Neural crest cell (in vitro differentiated cells): ENCODE measurements at regions not wholly inside any gene's neighbourhood (a gene's known extent, or its start where the extent isn't known, plus 50 kb on each side); places are given as distances from the start of the nearest gene placed in this dataset.

Experiments
- DNase-seq: peaks from one replicate; pipeline ENCODE4 v3.0.0; 2021; ENCODE audit warnings: low read depth, mixed read lengths, low spot score
- H3K27ac Mint-ChIP-seq: one replicate; pipeline ENCODE4 v1.8.0; 2021; ENCODE audit warnings: mild to moderate bottlenecking, mixed read lengths; ENCODE audit not compliant: unreplicated experiment
- H3K27me3 Mint-ChIP-seq: 2 replicates; pipeline ENCODE4 v1.8.0; 2021; ENCODE audit warnings: low read depth, mild to moderate bottlenecking, mixed read lengths
- H3K36me3 Mint-ChIP-seq: 2 replicates; pipeline ENCODE4 v1.8.0; 2021; ENCODE audit warnings: low read depth, mild to moderate bottlenecking, mixed read lengths
- H3K4me1 Mint-ChIP-seq: 2 replicates; pipeline ENCODE4 v1.8.0; 2021; ENCODE audit warnings: mixed read lengths
- H3K4me3 Mint-ChIP-seq: one replicate; pipeline ENCODE4 v1.8.0; 2021; ENCODE audit warnings: mild to moderate bottlenecking, mixed read lengths
- H3K9me3 Mint-ChIP-seq: 2 replicates; pipeline ENCODE4 v1.8.0; 2021; ENCODE audit warnings: mixed read lengths
- CTCF ChIP-seq: fragments of 200-600 bp; sonication (generic); conservative IDR thresholded peaks from 2 replicates; pipeline ENCODE4 v1.5.0; 2021; ENCODE audit warnings: antibody characterized with exemption, mild to moderate bottlenecking

- Mint-ChIP-seq H3K4me3 (no peak overlapping the region), H3K9me3 (peaks cover 5% of the 10 kb centered on the region), H3K4me1 (peaks cover 7% of the 10 kb centered on the region), H3K36me3 (no peaks in the 10 kb centered on the region), H3K27ac (no peak overlapping the region), H3K27me3 (peaks cover 11% of the 10 kb centered on the region)
- DNase-seq = no peak
- TF ChIP-seq CTCF = no peak
These were observed 102.4 kb upstream of the ETV3 start for GRCh38 chr1:157240495-157241184.

GRCh38 chr1:157239936-157240335 is 101.7 kb upstream of the ETV3 start:
- no peaks in the 10 kb centered on the region for H3K36me3 Mint-ChIP-seq
- peaks cover 11% of the 10 kb centered on the region for H3K27me3 Mint-ChIP-seq
- no peak for TF ChIP-seq CTCF
- no peak for DNase-seq
- no peak overlapping the region for H3K27ac Mint-ChIP-seq
- H3K9me3 Mint-ChIP-seq = peaks cover 5% of the 10 kb centered on the region
- peaks cover 12% of the 10 kb centered on the region for H3K4me1 Mint-ChIP-seq
- no peak overlapping the region for H3K4me3 Mint-ChIP-seq

- DNase-seq = no peak
- Mint-ChIP-seq H3K36me3 (no peaks in the 10 kb centered on the region), H3K27me3 (peaks cover 6% of the 10 kb centered on the region), H3K27ac (no peak overlapping the region), H3K4me1 (peaks cover 12% of the 10 kb centered on the region), H3K4me3 (no peak overlapping the region), H3K9me3 (peaks cover 3% of the 10 kb centered on the region)
- TF ChIP-seq CTCF = no peak
These were observed 100.4 kb upstream of the ETV3 start for GRCh38 chr1:157238585-157238984.

GRCh38 chr1:157237981-157238380 is 99.8 kb upstream of the ETV3 start:
- Mint-ChIP-seq H3K4me1 (peaks cover 12% of the 10 kb centered on the region), H3K4me3 (no peak overlapping the region), H3K36me3 (no peaks in the 10 kb centered on the region), H3K9me3 (no peaks in the 10 kb centered on the region), H3K27me3 (peaks cover 3% of the 10 kb centered on the region), H3K27ac (no peak overlapping the region)
- DNase-seq = no peak
- no peak for TF ChIP-seq CTCF

GRCh38 chr1:157237522-157237921 is 99.3 kb upstream of the ETV3 start:
- Mint-ChIP-seq H3K36me3 (no peaks in the 10 kb centered on the region), H3K4me3 (no peak overlapping the region), H3K9me3 (no peaks in the 10 kb centered on the region), H3K27me3 (peaks cover 3% of the 10 kb centered on the region), H3K4me1 (peaks cover 12% of the 10 kb centered on the region), H3K27ac (no peak overlapping the region)
- no peak for TF ChIP-seq CTCF
- DNase-seq = no peak
